GM19238 (cell line): ENCODE measurements at regions not wholly inside any gene's neighbourhood (a gene's known extent, or its start where the extent isn't known, plus 50 kb on each side); places are given as distances from the start of the nearest gene placed in this dataset.

Experiments
- DNase-seq: peaks from one replicate; pipeline ENCODE4 v3.0.0; 2011; ENCODE audit warnings: low spot score; ENCODE audit not compliant: insufficient read length

DNA sequence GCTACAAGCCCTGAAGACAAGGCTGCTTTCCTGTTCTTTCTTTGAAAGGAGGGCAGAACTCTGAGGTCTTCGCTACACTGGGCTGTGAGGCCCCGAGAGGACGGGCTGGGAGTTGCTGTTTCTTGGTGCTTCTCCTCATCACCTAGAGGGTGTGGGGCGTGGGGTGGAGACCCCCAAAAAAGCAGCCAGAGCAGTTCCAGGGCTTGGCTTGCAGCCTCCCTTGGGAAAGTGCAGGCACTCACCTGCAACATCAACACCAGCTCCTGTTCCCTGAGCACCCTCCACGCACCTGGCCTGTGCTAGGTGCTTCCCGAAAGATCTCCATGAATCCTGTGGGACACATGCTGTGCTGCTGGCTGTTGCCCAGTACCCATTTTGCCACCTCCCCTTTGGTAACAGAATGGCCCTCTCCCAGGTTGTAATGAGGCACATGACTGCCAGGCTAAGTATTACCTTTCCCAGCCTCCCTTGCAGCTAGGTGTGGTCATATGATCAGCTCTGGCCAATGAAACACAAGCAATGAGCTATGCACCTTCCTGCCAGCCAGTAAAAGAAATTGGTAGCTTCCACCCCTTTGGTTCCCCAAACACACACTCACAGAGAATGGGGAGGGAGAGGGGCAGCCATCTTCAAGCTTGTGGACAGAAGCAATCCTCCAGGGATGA, 146.0 kb downstream of the C9orf50 start:
- DNase-seq, result no peak

DNA sequence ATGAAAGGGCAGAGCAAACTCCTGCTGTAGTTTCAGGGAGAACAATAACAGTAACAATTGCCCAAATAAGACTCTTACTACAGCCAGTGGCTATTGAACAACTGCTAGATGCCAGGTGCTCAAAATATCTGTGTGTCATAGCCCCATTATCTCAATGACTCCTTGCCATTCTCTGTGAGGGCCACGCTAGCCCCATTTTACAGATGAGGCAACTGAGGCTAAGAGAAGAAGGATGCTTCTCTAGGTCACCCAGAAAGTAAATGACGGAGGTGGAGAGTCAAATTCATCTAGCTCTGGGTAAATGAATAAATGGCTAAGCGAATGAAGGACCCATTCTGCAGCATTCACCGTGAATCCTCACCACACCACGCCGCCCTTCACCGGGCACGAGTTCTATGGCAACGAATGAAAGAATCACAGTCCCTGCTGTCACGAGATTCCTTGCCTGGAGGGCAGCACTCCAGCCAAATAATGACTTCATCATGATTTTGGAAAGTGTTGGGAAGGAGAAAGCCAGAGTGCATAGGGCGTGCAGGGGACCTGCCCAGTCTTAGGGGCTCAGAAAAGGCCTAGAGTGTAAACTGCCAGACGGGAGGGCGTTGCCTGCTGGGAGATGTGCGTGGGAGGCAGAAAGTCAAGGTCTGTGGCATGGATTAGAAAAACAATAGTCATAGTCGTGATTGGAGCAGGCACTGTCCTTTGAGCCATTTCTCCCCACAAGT, 147.2 kb downstream of the C9orf50 start:
- DNase-seq, result no peak

- no peak for DNase-seq
Observed at GRCh38 chr9:129472651-129473102, 148.2 kb downstream of the C9orf50 start.

GRCh38 chr9:129471201-129472019, 149.5 kb downstream of the C9orf50 start:
- no peak for DNase-seq

DNA sequence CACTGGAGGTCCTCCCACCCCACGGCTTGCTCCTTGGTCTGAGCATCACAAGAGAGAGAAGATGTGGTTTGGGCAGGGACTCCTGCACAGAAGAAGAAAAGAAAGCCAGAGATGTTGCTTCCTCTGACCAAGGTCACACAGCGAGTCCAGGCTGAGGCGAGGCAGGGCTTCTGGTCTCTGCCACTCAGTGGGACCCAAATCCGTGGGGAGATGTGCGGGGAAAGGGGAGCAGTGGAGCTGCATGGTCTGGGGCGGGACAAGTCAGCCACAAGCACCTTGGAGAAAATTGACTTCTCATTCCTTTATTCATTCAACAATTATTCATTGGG, 150.9 kb downstream of the C9orf50 start:
- no peak for DNase-seq

DNA sequence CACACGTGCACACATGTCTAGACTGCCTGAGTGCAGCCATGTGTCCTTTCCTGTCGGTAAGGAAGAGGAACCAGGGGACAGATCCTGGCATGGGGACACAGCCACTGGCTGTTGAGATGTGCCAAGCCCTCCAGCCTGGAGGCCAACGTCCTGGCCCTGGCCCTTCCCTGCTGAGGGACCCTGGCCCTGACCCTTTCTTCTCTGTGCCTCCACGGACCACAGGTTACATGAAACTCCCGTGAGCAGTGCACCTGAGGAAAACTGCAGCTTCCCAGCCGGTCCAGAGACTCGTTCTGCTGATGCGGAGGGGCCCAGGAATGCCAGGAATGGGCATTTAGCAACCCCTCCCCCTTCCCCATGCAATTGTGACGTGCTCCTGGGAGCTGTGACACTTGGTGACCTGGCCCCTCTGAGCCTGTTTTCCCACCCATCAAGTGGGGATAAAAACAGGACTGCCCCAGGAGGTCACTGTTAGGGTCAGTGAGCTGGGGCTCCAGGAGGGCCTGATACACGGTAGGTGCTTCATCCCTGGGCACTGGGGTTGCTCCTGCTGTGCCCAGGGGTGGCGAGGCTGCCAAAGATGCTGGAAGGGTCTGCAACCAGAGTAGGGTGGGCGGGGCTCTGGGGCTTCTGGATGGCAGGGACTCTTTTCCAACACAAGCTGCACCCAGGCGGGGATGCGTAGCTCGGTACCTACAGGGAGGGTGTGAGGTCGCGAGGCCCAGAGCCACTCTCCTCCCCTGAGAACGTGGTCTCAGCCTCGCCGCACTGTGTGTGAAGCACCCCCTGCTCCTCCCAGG, 151.5 kb downstream of the C9orf50 start:
- DNase-seq, result no peak

- DNase-seq, result no peak
Observed at GRCh38 chr9:129467739-129468666, 152.9 kb downstream of the C9orf50 start.

DNA sequence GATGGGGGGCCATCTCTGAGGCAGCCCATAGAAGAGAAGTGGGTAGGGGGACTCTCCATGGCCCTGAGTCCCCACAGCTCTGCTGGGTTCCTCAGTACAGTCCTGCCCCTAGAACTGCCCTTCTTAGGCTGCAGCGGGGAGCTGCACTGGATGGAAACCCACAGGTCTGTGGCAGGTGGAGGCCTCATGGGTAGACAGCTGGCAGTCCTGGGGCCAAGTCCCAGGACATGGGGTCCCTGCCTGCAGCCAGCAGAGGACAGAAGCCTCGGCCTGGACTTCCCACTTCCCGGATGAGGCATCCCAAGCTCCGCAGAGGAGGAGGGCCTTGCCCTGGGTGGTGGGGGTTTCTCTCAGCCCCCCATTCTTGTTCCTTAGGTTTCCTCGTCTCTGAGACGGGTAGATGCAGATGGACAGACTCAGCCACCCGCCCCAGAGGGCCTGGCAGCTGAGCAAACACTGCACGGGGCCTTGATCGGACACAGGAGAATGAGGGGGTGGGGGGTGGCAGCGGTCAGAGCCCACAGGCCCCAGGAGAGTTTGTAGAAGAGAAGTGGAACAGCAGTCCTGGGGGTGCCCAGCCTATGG, 153.8 kb downstream of the C9orf50 start:
- no peak for DNase-seq

DNA sequence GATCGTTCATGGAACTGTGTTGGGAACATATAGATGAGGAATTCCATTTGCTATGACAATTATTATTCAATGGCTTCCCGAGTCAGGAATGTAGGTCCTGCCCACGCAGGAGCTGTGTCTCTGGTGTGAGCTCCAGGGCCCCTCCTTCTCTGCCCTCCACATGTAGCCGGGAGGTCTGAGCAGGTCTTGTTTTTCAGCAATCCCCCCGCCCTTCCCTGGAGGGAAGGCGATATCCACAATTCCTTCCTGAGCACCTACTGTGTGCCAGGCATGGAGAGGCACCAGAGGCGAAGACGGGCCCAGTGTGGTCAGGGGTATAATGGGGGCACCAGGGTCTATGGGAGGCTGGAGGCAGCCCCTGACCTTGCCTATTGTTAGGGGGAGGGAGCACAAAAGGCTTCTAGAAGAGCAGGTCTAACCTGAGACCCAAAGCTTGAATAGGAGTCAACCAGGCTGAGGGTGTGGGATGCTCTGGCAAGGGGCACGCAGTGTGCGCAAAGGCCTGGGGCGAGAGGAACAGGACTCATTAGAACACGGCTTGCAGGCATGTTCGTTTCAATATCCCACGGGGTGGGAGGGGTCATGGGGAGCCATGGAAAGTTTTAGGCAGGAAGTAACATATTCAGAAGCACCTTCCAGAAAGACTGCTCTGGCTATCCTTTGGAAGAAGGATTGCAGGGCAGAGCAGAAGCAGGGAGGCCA, 154.9 kb downstream of the C9orf50 start:
- DNase-seq, result no peak

- DNase-seq, result no peak
Observed at GRCh38 chr9:129464972-129465833, 155.7 kb downstream of the C9orf50 start.

GRCh38 chr9:129463994-129464393, 156.9 kb downstream of the C9orf50 start:
- DNase-seq, result no peak

DNA sequence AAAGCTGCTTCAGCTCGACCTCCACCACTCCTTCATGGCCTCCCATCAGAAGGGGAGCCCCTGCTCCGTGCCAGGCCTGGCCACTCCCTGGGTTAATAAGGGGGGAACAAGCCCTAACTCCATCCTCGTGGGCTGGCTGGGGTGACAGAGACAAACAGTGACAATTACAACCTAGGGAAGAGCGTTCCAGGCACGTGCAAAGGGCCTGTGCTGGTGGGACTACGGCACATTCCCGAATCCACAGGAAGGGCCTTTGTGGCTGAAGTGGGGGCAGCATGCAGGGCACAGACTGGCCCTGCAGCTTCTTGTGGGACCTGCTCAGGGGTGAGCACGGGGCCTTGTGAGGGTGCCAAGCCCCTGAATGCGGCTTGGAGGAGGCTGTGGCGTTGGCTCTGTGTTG, 157.4 kb downstream of the C9orf50 start:
- DNase-seq, result no peak

- no peak for DNase-seq
Observed at GRCh38 chr9:129462360-129462759, 158.5 kb downstream of the C9orf50 start.

- DNase-seq, result peak; percentile 96
Observed at GRCh38 chr9:129460323-129461261, 160.3 kb downstream of the C9orf50 start.

- no peak for DNase-seq
Observed at GRCh38 chr9:129459547-129460322, 161.2 kb downstream of the C9orf50 start.
